ENCODE measurements at regions not wholly inside any gene's neighbourhood (a gene's known extent, or its start where the extent isn't known, plus 50 kb on each side); places are given as distances from the start of the nearest gene placed in this dataset.

DNA sequence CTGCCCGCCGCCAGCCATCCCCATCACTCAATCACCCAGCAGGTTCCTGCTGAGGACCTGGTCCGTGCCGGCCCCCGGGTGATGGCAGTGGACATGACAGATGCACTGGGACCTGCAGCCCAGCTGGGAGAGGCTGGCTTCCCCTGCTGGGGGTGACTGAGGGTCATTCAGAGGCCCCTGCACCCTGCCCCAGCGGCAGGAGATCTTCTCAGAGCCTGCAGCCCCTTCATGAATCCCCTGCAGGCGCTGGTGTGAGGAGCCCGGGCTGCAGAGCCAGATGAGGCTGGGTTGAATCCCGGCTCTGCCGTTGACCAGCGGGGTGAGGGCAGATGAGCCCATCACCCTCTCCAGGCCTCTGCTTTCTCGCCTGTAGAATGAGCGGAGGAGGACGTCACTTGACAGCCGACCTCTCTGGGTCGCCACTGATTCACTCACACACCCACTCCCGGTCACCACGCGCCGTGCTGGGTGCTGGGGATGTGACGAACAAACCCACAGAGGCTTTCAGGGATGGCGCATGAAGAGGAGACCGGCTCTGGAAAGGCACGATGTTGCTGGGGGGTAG lies 95.2 kb upstream of the CIBAR2 start:
- CTCF ChIA-PET, result no interaction called here
- Mint-ChIP-seq H3K27ac (no peak overlapping the region), H3K4me3 (no peak overlapping the region), H3K4me1 (no peaks in the 10 kb centered on the region), H3K9me3 (ENCODE audit: low read depth) (no peaks in the 10 kb centered on the region), H3K36me3 (no peaks in the 10 kb centered on the region), H3K27me3 (no peaks in the 10 kb centered on the region)
- ATAC-seq (no peak), DNase-seq (no peak)

DNA sequence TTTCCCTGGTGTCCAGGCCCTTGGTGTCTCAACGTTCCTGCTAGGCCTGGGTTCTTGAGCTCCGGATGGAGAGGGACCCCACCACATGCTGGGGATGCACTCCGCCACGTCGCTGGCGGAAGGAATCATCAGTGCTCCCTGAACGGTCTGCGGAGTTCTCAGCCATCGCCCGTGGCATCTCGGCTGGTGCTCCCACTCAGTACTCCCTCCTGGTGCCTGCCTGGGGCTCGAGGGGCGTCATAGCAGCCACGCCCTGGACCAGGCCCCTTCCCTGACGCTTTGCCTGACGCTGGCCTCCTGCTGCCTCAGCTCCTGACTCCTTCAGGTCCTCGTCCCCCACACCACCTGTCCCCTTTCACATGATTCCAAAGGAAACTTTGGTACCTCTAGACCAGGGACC lies 95.9 kb upstream of the CIBAR2 start:
- no peaks in the 10 kb centered on the region for H3K9me3 Mint-ChIP-seq (ENCODE audit: low read depth)
- H3K27me3 Mint-ChIP-seq, result no peaks in the 10 kb centered on the region
- H3K4me3 Mint-ChIP-seq, result no peak overlapping the region
- DNase-seq, result no peak
- no peaks in the 10 kb centered on the region for H3K4me1 Mint-ChIP-seq
- no peak for ATAC-seq
- CTCF ChIA-PET, result no interaction called here
- no peaks in the 10 kb centered on the region for H3K36me3 Mint-ChIP-seq
- no peak overlapping the region for H3K27ac Mint-ChIP-seq

DNA sequence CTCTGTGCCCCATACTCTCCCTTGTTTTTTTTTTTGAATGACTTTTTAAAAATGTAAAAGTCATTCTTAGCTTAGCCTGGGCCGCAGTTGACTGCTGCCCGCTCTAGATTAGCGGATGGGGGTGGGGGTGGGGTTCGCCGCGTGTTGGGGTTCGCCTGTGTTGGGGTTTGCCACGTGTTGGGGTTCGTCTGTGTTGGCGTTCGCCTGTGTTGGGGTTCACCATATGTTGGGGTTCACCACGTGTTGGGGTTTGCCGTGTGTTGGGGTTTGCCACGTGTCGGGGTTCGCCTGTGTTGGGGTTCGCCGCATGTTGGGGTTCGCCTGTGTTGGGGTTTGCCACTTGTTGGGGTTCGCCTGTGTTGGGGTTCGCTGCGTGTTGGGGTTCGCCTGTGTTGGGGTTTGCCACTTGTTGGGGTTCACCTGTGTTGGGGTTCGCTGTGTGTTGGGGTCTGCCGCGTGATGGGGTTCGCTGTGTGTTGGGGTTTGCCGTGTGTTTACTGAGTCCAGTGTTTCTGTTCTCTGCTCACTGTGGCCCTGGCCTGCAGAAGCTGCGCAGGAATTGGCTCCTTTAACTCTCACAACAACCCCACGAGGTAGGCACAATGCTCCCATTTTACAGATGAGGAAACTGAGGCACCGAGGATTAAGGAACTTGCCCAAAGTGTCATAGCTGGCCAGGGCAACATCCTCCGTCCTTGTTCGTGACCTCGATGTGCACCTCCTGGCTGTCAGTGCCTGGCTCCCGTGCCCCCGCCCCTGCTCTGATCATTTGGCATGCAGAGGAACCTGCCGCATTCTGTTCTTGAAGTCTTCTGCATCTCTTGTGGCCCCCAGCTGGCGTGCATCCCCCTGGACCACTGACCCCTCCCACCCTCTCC lies 96.6 kb upstream of the CIBAR2 start:
- Mint-ChIP-seq H3K27me3 (no peaks in the 10 kb centered on the region), H3K4me1 (no peaks in the 10 kb centered on the region), H3K9me3 (ENCODE audit: low read depth) (no peaks in the 10 kb centered on the region), H3K4me3 (no peak overlapping the region), H3K36me3 (no peaks in the 10 kb centered on the region), H3K27ac (no peak overlapping the region)
- ATAC-seq, result no peak
- DNase-seq, result no peak
- CTCF ChIA-PET, result no interaction called here

DNA sequence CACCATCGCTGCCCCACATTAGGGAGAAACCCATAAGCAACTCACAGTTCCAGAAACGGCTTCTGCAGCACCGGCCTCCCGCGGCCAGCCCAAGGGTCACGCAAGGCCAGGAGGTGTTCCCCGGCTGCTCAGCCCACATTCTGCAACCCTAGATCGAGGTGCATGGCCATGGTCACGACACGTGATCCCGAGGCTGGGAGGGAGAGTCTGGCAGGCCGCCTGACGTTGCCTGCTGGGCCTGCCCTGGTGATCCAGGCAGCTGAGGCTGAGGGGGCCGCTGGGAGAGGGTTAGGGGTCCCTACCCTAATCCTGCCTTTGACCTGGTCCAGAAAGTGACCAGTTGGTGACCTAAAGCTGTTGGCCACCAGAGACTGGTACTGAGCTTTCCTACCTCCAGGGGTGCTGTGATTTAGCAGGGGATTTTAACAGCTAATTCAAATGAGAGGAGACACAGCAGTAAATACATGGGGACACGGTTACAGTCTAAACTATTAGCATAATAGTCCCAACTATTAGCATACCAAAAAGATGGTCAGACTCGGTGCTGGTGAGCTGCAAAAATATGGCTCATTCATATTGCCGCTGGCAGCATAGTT lies 97.4 kb upstream of the CIBAR2 start:
- CTCF ChIA-PET, result no interaction called here
- H3K27ac Mint-ChIP-seq, result no peak overlapping the region
- no peak for ATAC-seq

DNA sequence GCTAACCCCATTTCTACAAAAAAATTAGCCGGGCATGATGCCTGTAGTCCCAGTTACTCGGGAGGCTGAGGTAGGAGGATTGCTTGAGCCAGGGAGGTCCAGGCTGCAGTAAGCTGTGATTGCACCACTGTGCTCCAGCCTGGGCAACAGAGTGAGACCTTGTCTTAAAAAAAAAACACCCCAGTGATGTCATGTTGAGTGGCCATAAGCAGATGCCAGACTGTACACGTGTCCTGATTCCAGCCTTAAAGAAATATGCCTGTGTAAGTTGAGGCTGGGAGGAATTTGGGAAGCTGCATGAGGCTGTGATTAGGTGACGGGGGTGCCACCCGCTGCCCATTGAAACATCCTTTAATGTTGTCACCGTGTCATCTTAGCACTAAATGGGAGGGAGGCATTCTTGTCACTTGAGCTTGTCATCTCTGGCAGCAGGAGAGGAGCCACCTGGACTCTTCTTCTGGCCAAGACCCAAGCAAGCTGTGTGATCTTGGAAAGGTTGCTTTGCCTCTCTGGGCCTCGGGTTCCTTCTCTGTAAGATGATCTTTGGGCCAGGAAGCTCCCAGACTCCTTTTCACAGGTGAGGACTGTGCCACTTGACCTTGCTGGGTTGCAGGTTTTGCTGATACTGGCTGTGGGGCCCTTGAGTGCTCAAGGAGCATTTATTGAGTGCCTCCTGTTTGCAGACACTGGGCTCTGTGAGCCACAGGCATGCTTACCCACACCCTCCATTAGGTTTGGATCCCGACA lies 98.3 kb upstream of the CIBAR2 start:
- no peak for ATAC-seq

More for the DNA sequence above, 97.4 kb upstream of the CIBAR2 start:
- Mint-ChIP-seq H3K4me3 (no peak overlapping the region), H3K4me1 (no peaks in the 10 kb centered on the region), H3K27me3 (no peaks in the 10 kb centered on the region), H3K9me3 (ENCODE audit: low read depth) (no peaks in the 10 kb centered on the region), H3K36me3 (no peaks in the 10 kb centered on the region)
- no peak for DNase-seq

DNA sequence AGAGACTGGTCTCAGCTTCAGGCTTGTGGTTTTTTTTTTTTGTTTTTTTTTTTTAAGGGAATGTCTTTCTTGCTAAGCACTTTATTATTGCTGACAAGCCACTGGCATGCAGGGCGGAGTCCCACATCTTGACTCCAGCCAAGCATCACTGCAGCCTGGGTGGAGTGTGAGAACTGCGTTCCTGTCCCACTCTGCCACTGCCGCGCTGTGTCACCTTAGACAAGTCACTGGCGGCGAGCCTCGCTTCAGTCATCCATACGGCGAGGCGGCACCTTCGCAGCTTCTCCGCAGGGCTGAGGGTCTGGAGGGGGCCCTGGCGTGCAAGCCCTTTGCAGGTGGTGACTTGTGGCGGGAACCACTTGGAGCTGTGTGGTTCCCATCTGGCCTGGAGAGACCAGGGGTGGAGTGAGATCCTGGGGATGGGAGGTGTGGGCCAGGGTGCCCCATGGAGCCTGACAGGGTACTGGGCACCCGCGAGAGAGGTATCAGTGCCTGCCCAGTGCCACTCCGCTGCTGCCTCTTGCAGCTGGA lies 99.1 kb upstream of the CIBAR2 start:
- no peak overlapping the region for H3K4me3 Mint-ChIP-seq
- no peak overlapping the region for H3K27ac Mint-ChIP-seq
- DNase-seq, result no peak
- ATAC-seq, result no peak
- H3K36me3 Mint-ChIP-seq, result no peaks in the 10 kb centered on the region
- CTCF ChIA-PET, result interaction anchor here (1.2 kb wide), 1 partner anchor 41 kb away, joined by 3 read pairs; no protein-coding TSS in a partner anchor
- no peaks in the 10 kb centered on the region for H3K9me3 Mint-ChIP-seq (ENCODE audit: low read depth)
- H3K27me3 Mint-ChIP-seq, result no peaks in the 10 kb centered on the region
- H3K4me1 Mint-ChIP-seq, result no peaks in the 10 kb centered on the region

More for the DNA sequence above, 98.3 kb upstream of the CIBAR2 start:
- Mint-ChIP-seq H3K36me3 (no peaks in the 10 kb centered on the region), H3K9me3 (ENCODE audit: low read depth) (no peaks in the 10 kb centered on the region), H3K27ac (no peak overlapping the region), H3K4me1 (no peaks in the 10 kb centered on the region), H3K27me3 (no peaks in the 10 kb centered on the region), H3K4me3 (no peak overlapping the region)
- no peak for DNase-seq
- CTCF ChIA-PET, result interaction anchor here (1.2 kb wide), 1 partner anchor 42 kb away, joined by 3 read pairs; no protein-coding TSS in a partner anchor

DNA sequence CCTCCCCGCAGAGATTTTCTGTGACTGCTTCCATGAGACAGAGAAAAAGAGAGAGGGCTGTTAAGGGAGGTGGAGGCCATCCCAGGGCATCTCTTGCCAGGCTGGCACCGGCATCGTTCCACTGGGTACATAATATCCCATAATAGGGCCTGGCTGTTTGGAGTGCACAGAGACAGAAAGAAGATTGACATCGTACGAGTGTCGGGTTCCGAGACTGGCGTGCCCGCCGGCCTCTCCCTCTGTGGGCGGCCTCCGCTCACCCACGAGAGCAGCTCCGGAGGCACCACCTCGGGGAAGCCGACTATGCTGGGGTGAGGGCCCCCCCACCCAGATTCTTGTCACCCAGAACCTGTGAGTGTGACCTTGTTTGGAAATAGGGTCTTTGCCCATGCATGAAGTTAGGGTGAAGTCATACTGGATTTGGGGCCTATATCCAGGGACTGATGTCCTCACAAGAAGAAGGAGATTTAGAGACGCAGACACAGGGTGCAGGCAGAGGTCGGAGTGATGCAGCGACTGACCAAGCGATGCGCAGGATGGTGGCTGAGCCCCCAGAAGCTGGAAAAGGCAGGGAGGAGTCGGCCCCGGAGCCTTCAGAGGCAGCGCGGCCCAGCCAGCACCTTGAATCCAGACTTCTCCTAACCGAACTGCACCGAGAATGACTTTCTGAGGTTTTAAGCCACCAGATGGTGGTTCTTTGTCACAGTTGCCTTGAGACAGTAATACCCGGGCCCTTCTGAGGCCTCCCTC lies 101.8 kb upstream of the CIBAR2 start:
- Mint-ChIP-seq H3K4me3 (no peak overlapping the region), H3K36me3 (no peaks in the 10 kb centered on the region), H3K4me1 (no peaks in the 10 kb centered on the region), H3K9me3 (ENCODE audit: low read depth) (no peaks in the 10 kb centered on the region), H3K27ac (no peak overlapping the region), H3K27me3 (no peaks in the 10 kb centered on the region)
- CTCF ChIA-PET, result interaction anchor here (0.9 kb wide), 1 partner anchor 15 kb away, joined by 3 read pairs; no protein-coding TSS in a partner anchor
- no peak for ATAC-seq
- DNase-seq, result no peak

DNA sequence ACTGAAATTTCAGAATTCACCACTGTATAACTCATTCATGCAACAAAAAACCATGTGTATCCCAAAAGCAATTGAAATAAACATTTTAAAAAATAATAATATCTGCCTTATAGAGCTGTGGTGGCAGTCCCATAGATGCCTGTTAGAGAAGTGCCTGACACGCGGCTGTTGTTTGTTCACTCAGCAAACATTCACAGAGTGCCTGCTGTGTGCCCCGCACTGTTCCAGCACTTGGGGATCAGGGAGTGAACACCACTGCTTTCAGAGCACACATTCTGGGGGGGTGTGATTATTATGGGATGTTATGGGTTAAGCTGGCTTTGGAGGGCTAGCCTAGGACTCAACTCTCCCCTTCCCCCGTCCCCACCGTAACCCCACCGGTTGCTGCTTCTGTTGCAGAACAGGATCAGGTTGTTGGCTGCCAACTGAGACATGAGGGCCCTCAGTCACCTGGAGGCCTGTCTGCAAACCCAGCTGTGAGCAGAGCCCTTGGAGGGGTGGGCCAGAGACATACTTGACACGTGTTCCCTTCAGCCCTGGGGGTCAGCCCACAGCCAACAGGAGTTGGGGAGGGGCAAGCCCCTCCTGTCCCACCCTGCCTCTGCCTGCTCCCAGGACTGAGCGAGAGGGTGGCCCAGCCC lies 103.3 kb upstream of the CIBAR2 start:
- no peaks in the 10 kb centered on the region for H3K36me3 Mint-ChIP-seq
- H3K27me3 Mint-ChIP-seq, result no peaks in the 10 kb centered on the region
- no peak for ATAC-seq
- no peaks in the 10 kb centered on the region for H3K4me1 Mint-ChIP-seq
- H3K27ac Mint-ChIP-seq, result no peak overlapping the region
- CTCF ChIA-PET, result interaction anchor here (0.9 kb wide), 1 partner anchor 14 kb away, joined by 3 read pairs; no protein-coding TSS in a partner anchor
- H3K4me3 Mint-ChIP-seq, result no peak overlapping the region
- no peak for DNase-seq
- H3K9me3 Mint-ChIP-seq (ENCODE audit: low read depth), result no peaks in the 10 kb centered on the region

DNA sequence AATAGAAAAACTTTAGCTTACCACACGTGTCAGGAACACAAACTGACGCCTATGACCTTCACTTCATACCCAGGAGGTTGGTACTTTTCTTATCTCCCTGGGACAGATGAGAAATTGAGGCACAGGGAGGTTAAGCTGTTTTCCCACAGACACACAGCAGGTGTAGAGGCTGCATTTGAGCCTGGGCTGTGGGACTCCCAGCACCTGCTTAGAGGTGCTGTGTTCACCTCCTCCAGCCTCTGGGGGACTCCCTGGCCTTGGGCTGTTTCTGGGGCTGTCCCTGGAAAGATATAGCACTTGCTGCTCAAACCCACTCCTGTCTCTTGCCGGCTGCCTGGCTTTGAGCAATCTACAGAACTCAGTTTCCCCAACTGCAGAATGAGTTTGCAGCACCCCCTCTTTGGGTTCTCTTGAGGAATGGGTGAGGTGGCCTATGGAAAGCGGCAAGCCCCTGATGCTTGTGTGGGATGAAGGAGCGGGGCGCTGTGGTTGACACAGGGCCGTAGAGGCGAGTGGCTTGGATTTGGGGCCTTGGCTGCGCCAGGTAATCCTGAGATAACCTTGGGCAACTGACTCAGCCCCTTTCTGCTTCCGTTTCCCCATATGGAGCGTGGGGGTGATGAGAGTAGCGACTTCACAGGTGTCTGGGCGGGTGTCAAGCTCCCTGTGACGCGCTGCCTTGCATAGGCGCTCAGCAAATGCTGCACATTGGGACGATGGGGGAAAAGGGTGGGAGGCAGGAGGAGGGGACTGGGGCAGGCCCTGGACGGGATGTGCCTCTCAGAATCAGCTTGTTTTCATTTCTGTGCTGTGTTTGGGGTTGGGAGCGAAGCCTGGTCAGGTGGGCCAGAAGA lies 104.5 kb upstream of the CIBAR2 start:
- no peaks in the 10 kb centered on the region for H3K4me1 Mint-ChIP-seq
- H3K9me3 Mint-ChIP-seq (ENCODE audit: low read depth), result no peaks in the 10 kb centered on the region
- H3K4me3 Mint-ChIP-seq, result no peak overlapping the region
- ATAC-seq (no peak), DNase-seq (no peak)
- H3K36me3 Mint-ChIP-seq, result no peaks in the 10 kb centered on the region
- no peaks in the 10 kb centered on the region for H3K27me3 Mint-ChIP-seq
- H3K27ac Mint-ChIP-seq, result no peak overlapping the region
- CTCF ChIA-PET, result no interaction called here

DNA sequence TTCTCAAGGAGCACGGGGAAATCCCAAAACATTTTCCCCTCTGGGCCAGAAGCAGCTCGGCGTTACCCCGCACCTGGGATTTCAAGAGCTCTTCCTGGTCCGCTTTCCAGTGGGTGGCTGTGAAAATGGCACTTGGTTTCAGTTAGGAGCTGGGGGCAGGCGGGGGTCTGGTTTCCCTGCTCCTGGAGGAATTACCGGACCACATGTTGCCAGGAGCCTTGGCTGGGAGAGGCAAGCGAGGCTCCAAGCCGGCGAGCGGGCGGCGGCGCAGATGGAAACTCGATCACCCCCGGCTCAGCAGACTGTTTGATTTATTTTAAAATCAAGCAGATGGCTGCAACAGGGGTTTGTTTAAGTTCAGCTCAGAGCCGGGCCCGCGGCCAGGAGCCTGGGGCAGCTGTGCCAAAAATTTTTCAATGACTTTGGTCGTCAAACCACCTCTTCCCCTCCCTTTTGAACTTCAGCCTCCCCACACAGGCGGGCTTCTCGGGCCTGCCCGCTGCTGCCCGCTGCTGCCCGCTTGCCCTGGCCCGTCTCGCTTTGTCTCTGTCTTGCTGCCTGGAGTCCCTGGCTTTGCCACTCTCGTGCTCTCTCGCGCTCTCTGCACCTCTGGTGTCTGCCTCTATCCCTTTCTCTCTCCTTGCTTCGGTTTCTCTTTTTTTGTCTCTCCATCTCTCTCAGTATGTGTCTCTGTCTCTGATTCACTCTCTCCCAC lies 108.0 kb upstream of the CIBAR2 start:
- CTCF ChIA-PET, result no interaction called here
- no peaks in the 10 kb centered on the region for H3K27me3 Mint-ChIP-seq
- no peak overlapping the region for H3K4me3 Mint-ChIP-seq
- H3K27ac Mint-ChIP-seq, result no peak overlapping the region
- no peaks in the 10 kb centered on the region for H3K9me3 Mint-ChIP-seq (ENCODE audit: low read depth)
- no peaks in the 10 kb centered on the region for H3K4me1 Mint-ChIP-seq
- ATAC-seq (no peak), DNase-seq (no peak)
- H3K36me3 Mint-ChIP-seq, result no peaks in the 10 kb centered on the region

DNA sequence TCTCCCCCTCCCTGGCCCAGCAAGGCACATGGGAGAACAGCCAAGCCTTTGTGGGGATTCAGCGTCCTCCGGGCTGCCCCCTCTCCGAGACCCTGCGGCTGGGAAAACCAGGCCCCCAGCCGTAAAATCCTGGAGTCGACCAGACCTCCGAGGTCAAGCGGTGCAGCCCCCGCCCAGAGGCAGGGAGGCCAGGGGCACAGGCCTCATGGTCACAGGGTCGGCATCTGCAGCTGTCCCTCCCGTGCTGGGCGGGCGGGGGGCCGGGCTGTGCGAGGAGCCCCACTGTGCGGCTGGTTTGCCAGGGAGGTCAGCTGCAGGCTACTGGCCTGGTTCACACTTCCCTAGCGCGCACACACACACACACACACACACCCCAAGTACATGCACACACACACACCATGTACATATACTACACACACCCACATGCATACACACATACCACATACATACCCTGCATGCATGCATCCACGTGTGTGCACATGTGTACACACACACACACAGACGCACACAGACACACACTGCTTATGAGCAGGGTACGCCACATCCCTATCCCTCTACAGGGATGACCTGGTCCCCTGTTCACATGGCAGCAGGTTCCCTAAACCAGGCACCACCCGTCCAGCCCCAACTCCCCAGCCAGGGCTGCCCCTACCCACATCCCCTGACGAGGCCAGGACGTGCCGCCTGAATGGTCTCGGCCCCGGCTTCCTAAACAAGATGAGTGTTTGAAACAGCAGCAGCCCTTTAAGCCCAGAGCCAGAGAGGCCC lies 108.9 kb upstream of the CIBAR2 start:
- Mint-ChIP-seq H3K4me1 (no peaks in the 10 kb centered on the region), H3K9me3 (ENCODE audit: low read depth) (no peaks in the 10 kb centered on the region), H3K4me3 (no peak overlapping the region), H3K36me3 (no peaks in the 10 kb centered on the region), H3K27ac (no peak overlapping the region), H3K27me3 (no peaks in the 10 kb centered on the region)
- DNase-seq, result no peak
- CTCF ChIA-PET, result no interaction called here
- ATAC-seq, result no peak

All from activated CD8-positive, alpha-beta memory T cell treated with anti-CD3 and anti-CD28 coated beads, Interleukin-2, amount 10 ng/mL, durations not matched to agents 7 days and 5 days (primary cell).